MM.1S (cell line): ENCODE measurements at regions not wholly inside any gene's neighbourhood (a gene's known extent, or its start where the extent isn't known, plus 50 kb on each side); places are given as distances from the start of the nearest gene placed in this dataset.

Source experiments
- DNase-seq: peaks from one replicate; pipeline ENCODE4 v3.0.0-alpha.2; 2015
- H2AFZ ChIP-seq: fragments of 300-600 bp; sonication (generic); 2 replicates; pipeline ENCODE4 v1.6.0; 2016; ENCODE audit warnings: antibody characterized with exemption, low read length
- H3F3A ChIP-seq: fragments of 300-600 bp; sonication (generic); 2 replicates; pipeline ENCODE4 v1.6.1; 2016; ENCODE audit warnings: mild to moderate bottlenecking, antibody characterized with exemption, low read length, moderate library complexity, mixed read lengths; ENCODE audit not compliant: insufficient read depth
- H3K27ac ChIP-seq: fragments of 300-600 bp; sonication (generic); 2 replicates; pipeline ENCODE4 v1.5.1; 2016; ENCODE audit warnings: mild to moderate bottlenecking, low read length
- H3K27me3 ChIP-seq: fragments of 300-600 bp; sonication (generic); replicated peaks from 2 replicates; pipeline ENCODE4 v1.6.0; 2016; ENCODE audit warnings: low read length; ENCODE audit not compliant: insufficient read depth
- H3K36me3 ChIP-seq: fragments of 300-600 bp; sonication (generic); replicated peaks from 2 replicates; pipeline ENCODE4 v1.6.1; 2016; ENCODE audit warnings: mild to moderate bottlenecking, low read length, mixed read lengths; ENCODE audit not compliant: insufficient read depth
- H3K4me1 ChIP-seq: fragments of 300-600 bp; sonication (generic); 2 replicates; pipeline ENCODE4 v1.6.1; 2016; ENCODE audit warnings: low read length, mixed read lengths
- H3K4me2 ChIP-seq: fragments of 300-600 bp; sonication (generic); 2 replicates; pipeline ENCODE4 v1.6.0; 2016; ENCODE audit warnings: low read depth, low read length
- H3K4me3 ChIP-seq: fragments of 300-600 bp; sonication (generic); 2 replicates; pipeline ENCODE4 v1.5.1; 2016; ENCODE audit warnings: low read length, mixed read lengths
- H3K79me2 ChIP-seq: fragments of 300-600 bp; sonication (generic); 2 replicates; pipeline ENCODE4 v1.6.1; 2016; ENCODE audit warnings: mixed run types, low read length, mixed read lengths
- H3K9ac ChIP-seq: fragments of 300-600 bp; sonication (generic); 2 replicates; pipeline ENCODE4 v1.6.1; 2016; ENCODE audit warnings: low read length, mixed read lengths
- H3K9me2 ChIP-seq: fragments of 300-600 bp; sonication (generic); replicated peaks from 2 replicates; pipeline ENCODE4 v1.6.1; 2016; ENCODE audit warnings: mild to moderate bottlenecking, low read length, mixed read lengths; ENCODE audit not compliant: insufficient read depth
- H3K9me3 ChIP-seq: fragments of 300-600 bp; sonication (generic); replicated peaks from 2 replicates; pipeline ENCODE4 v1.6.1; 2016; ENCODE audit warnings: mild to moderate bottlenecking, low read length, mixed read lengths; ENCODE audit not compliant: insufficient read depth
- H4K20me1 ChIP-seq: fragments of 300-600 bp; sonication (generic); 2 replicates; pipeline ENCODE4 v1.6.1; 2016; ENCODE audit warnings: mild to moderate bottlenecking, low read length, moderate library complexity, mixed read lengths; ENCODE audit not compliant: insufficient read depth
- EZH2 ChIP-seq: fragments of 300-600 bp; sonication (generic); optimal IDR thresholded peaks from 2 replicates; pipeline ENCODE3; 2017; ENCODE audit warnings: low read depth, mild to moderate bottlenecking, antibody characterized with exemption, low read length, mixed read lengths
- EZH2phosphoT487 ChIP-seq: fragments of 300-600 bp; sonication (generic); IDR thresholded peaks from 2 replicates; pipeline ENCODE4 v1.6.1; 2018; ENCODE audit warnings: antibody characterized with exemption, low read length
- TF ChIP-seq, protein P1 (sequence below): fragments of 300-600 bp; sonication (generic); IDR thresholded peaks from 2 replicates; pipeline ENCODE4 v1.5.1; 2016; ENCODE audit warnings: antibody characterized with exemption, low read length, mixed read lengths

DNA sequence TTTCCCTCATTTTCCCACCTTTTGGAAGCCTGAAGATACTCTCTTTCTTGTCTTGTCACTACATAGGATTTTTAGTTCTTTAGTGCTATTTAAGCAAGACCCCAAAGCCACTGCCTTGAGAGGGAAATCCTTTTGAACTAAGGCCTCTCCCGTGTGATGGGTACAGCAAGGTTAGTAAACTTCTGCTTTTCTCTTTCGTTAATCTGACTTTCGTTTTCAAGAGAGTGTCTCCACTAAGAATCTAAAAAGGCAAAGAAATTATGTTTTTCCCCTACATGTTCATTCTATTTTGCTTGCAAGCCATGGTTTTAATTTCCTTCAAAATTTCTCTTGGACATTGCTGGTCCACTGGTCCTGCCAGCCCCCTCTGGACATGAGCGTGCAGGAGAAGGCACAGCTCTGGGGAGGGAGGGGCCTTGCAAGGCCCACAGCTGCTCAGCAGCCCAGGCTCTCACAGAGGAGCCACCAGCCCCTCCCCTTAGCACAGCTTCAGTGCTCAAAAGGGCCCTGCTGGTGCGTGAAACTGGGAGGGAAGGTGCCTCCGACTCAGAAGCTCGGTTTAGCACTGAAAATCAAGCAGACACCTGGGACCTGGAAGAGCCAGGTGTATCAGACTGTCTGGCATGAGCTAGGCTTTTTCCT is 210.9 kb upstream of the GALNT2 start:
- Histone ChIP-seq H3K79me2 (no peaks in the 10 kb centered on the region), H3F3A (peaks cover 16% of the 10 kb centered on the region), H3K9ac (peak overlapping the region; percentile 19), H4K20me1 (no peaks in the 10 kb centered on the region), H3K9me3 (no peaks in the 10 kb centered on the region), H3K4me3 (peak overlapping the region; percentile 57), H3K4me2 (peak overlapping the region; percentile 73), H3K36me3 (no peaks in the 10 kb centered on the region), H3K4me1 (peaks cover 9% of the 10 kb centered on the region), H3K27me3 (no peaks in the 10 kb centered on the region), H3K27ac (peak overlapping the region; percentile 56; the same call in 1 of the 2 replicates), H3K9me2 (no peaks in the 10 kb centered on the region), H2AFZ (peak overlapping the region; percentile 63)
- TF ChIP-seq EZH2phosphoT487 (no peak), EZH2 (no peak)
- TF ChIP-seq, protein P1, sequence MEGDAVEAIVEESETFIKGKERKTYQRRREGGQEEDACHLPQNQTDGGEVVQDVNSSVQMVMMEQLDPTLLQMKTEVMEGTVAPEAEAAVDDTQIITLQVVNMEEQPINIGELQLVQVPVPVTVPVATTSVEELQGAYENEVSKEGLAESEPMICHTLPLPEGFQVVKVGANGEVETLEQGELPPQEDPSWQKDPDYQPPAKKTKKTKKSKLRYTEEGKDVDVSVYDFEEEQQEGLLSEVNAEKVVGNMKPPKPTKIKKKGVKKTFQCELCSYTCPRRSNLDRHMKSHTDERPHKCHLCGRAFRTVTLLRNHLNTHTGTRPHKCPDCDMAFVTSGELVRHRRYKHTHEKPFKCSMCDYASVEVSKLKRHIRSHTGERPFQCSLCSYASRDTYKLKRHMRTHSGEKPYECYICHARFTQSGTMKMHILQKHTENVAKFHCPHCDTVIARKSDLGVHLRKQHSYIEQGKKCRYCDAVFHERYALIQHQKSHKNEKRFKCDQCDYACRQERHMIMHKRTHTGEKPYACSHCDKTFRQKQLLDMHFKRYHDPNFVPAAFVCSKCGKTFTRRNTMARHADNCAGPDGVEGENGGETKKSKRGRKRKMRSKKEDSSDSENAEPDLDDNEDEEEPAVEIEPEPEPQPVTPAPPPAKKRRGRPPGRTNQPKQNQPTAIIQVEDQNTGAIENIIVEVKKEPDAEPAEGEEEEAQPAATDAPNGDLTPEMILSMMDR, result no peak
- DNase-seq, result peak; percentile 94

DNA sequence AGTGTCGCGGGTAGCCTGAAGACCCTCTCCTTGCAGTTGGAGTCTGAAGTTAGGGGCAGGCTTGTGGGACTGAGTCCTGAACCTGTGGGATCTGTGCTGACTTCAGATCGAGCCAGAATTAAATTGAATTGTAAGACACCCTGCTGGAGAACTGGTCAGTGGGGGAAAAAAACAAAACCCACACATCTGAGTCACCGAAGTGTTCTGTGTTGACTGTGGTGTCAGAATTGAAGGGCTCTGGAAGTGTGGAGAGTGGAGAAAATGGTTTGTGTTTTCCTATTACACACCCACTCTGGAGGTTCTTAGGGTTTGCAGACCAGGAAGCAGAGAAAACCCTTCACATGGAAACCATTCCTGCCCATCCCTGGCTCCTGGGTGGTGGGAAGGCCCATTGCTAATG is 209.5 kb upstream of the GALNT2 start:
- no peak overlapping the region for H3K4me2 ChIP-seq
- no peaks in the 10 kb centered on the region for H4K20me1 ChIP-seq
- no peak overlapping the region for H3K4me3 ChIP-seq
- no peak for DNase-seq
- H3K27me3 ChIP-seq, result no peaks in the 10 kb centered on the region
- no peaks in the 10 kb centered on the region for H3K36me3 ChIP-seq
- H3F3A ChIP-seq, result peaks cover 16% of the 10 kb centered on the region
- no peaks in the 10 kb centered on the region for H3K79me2 ChIP-seq
- H3K9me3 ChIP-seq, result no peaks in the 10 kb centered on the region
- H3K4me1 ChIP-seq, result peaks cover 9% of the 10 kb centered on the region
- H3K27ac ChIP-seq, result no peak overlapping the region
- H3K9ac ChIP-seq, result no peak overlapping the region
- no peaks in the 10 kb centered on the region for H3K9me2 ChIP-seq
- no peak overlapping the region for H2AFZ ChIP-seq
- TF ChIP-seq, protein P1, result no peak
- TF ChIP-seq EZH2 (no peak), EZH2phosphoT487 (no peak)

DNA sequence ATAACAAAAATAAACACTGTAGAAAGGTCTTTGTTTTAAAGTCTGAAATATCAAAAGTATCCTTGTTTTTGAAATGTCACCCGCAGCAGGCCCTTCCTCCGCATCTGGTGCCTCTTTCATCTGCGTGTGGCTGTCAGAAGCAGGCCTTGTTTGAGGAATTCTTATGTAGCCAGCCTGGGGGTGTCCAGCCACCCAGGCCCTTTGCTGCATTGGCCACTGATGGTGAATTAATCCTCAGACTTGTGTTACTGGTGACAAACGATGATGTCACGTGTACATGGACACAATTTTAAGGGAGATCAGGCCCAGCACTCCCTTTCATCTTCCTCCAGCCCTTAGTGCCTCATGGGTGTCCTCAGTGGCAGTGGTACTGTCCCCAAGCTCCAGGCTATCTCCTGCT is 208.0 kb upstream of the GALNT2 start:
- Histone ChIP-seq H3K9me3 (no peaks in the 10 kb centered on the region), H3K4me3 (no peak overlapping the region), H3K27me3 (no peaks in the 10 kb centered on the region), H3K79me2 (no peaks in the 10 kb centered on the region), H3K9ac (no peak overlapping the region), H3K4me2 (no peak overlapping the region), H3F3A (peaks cover 16% of the 10 kb centered on the region), H4K20me1 (no peaks in the 10 kb centered on the region), H3K9me2 (no peaks in the 10 kb centered on the region), H3K4me1 (peaks cover 9% of the 10 kb centered on the region), H2AFZ (no peak overlapping the region), H3K27ac (no peak overlapping the region), H3K36me3 (no peaks in the 10 kb centered on the region)
- no peak for TF ChIP-seq EZH2
- TF ChIP-seq, protein P1, result no peak
- no peak for TF ChIP-seq EZH2phosphoT487
- DNase-seq, result no peak
